ENCODE measurements at regions not wholly inside any gene's neighbourhood (a gene's known extent, or its start where the extent isn't known, plus 50 kb on each side); places are given as distances from the start of the nearest gene placed in this dataset.

DNA sequence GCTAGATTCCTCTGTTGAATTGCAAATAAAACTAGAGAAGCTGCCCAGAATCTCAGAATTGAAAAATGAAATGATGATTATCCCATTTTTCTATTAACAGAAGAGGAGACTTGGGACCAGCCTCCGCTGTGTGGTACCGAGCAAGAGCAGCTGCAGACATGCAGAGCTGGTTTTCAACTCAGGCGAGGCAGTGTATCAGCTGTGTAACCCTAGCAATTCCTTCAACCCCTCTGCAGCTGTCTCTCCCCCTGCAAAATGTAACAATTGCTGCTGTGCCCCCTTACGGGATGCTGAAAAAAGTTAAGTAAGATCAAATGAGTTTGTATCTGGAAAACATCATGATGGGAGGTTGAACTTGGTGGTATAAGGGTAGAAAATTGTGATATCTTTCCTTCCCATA lies 98.5 kb upstream of the C3orf80 start:
- H3K36me3 ChIP-seq = no peaks in the 10 kb centered on the region
- no peaks in the 10 kb centered on the region for H3K27me3 ChIP-seq
- no peaks in the 10 kb centered on the region for H3K4me1 ChIP-seq
- DNase-seq (ENCODE audit: extremely low spot score in 2 of 2) = no peak
- TF ChIP-seq, protein P1, sequence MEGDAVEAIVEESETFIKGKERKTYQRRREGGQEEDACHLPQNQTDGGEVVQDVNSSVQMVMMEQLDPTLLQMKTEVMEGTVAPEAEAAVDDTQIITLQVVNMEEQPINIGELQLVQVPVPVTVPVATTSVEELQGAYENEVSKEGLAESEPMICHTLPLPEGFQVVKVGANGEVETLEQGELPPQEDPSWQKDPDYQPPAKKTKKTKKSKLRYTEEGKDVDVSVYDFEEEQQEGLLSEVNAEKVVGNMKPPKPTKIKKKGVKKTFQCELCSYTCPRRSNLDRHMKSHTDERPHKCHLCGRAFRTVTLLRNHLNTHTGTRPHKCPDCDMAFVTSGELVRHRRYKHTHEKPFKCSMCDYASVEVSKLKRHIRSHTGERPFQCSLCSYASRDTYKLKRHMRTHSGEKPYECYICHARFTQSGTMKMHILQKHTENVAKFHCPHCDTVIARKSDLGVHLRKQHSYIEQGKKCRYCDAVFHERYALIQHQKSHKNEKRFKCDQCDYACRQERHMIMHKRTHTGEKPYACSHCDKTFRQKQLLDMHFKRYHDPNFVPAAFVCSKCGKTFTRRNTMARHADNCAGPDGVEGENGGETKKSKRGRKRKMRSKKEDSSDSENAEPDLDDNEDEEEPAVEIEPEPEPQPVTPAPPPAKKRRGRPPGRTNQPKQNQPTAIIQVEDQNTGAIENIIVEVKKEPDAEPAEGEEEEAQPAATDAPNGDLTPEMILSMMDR (IDR thresholded peaks at IDR 0.05) = no peak
- no peak for TF ChIP-seq POLR2AphosphoS5 (IDR thresholded peaks at IDR 0.05; ENCODE audit: insufficient read depth in 1 of 2, low read depth in 1 of 2)
- no peak for TF ChIP-seq POLR2A (IDR thresholded peaks at IDR 0.05)
- H3K27ac ChIP-seq = no peak overlapping the region
- no peak overlapping the region for H3K4me3 ChIP-seq
- intact Hi-C loops (cut with DNase I) = no loop called here
- H3K9me3 ChIP-seq = no peaks in the 10 kb centered on the region

DNA sequence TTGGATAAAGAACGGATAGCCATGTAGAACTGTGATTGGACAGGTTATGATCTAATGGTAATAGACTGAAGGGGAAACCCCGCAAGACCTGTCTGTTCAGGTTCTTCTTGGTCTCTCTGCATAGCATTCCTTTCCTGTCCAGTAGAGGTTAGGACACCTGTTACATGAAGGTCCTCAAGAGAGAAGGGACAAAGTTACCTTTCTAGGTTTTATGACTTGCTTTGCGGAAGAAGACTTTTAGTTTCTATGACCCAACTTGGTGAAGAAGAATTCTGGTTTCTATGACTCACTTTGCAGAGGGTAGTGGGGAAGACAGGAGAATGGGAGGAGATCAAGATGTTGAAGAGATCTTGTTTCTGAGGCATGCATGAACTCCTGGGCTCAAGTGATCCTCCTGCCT lies 97.9 kb upstream of the C3orf80 start:
- Histone ChIP-seq H3K4me3 (no peak overlapping the region), H3K27ac (no peak overlapping the region), H3K27me3 (no peaks in the 10 kb centered on the region), H3K9me3 (no peaks in the 10 kb centered on the region), H3K4me1 (no peaks in the 10 kb centered on the region), H3K36me3 (no peaks in the 10 kb centered on the region)
- DNase-seq (ENCODE audit: extremely low spot score in 2 of 2) = no peak
- TF ChIP-seq POLR2A (IDR thresholded peaks at IDR 0.05) = no peak
- TF ChIP-seq, protein P1 (IDR thresholded peaks at IDR 0.05) = no peak
- TF ChIP-seq POLR2AphosphoS5 (IDR thresholded peaks at IDR 0.05; ENCODE audit: insufficient read depth in 1 of 2, low read depth in 1 of 2) = no peak
- intact Hi-C loops (cut with DNase I) = no loop called here

DNA sequence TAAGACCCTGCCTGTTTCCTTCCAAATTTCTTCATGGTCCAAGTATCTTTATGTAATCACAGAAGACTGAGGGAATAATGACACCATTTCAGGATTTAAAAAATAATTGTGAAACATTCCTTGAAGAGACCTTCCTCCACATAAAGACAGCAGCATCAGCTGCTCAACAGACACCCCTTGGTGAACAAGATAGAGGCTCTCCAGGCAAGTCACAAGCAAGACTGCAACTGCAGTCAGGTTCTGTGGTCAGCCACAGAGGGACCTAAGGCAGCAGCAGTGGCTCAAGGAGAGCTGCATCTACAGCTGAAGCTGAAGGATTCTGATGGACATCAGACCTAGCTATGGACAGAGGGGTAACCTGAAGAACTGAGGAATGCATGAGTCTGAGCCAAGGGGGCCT lies 97.2 kb upstream of the C3orf80 start:
- H3K4me1 ChIP-seq = no peaks in the 10 kb centered on the region
- H3K9me3 ChIP-seq = no peaks in the 10 kb centered on the region
- H3K27me3 ChIP-seq = no peaks in the 10 kb centered on the region
- no peak for TF ChIP-seq POLR2A (IDR thresholded peaks at IDR 0.05)
- TF ChIP-seq POLR2AphosphoS5 (IDR thresholded peaks at IDR 0.05; ENCODE audit: insufficient read depth in 1 of 2, low read depth in 1 of 2) = no peak
- TF ChIP-seq, protein P1 (IDR thresholded peaks at IDR 0.05) = no peak
- no peaks in the 10 kb centered on the region for H3K36me3 ChIP-seq
- no peak overlapping the region for H3K27ac ChIP-seq
- DNase-seq (ENCODE audit: extremely low spot score in 2 of 2) = no peak
- H3K4me3 ChIP-seq = no peak overlapping the region
- intact Hi-C loops (cut with DNase I) = no loop called here

DNA sequence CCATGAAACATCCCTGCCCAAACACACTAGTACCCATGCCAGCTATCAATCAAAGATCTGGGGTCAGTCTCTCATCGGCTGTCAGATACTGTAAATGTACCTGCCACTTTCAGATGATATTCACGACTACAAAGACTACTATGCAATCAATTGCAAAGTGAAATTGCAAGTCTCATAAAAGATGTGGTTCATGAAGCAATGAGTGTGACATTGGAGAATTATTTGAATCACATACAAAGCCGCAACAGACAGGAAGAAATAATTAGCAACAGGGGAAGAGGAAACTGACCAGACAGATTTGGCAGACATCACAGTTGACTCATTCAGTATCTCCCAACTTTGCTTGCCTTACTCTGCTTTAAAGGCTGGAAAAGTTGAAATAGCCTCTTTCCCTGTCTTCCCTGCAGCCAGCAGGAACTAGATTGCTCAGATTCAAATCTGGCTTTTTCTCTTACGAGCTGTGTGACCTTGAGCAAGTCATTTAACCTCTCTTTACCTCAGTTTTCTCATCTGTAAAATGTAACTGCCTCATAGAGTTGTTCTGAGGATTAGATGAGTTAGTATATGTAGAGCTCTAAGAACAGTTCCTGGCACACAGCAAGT lies 95.7 kb upstream of the C3orf80 start:
- intact Hi-C loops (cut with DNase I) = no loop called here
- H3K36me3 ChIP-seq = no peaks in the 10 kb centered on the region
- H3K27me3 ChIP-seq = no peaks in the 10 kb centered on the region
- no peak for DNase-seq (ENCODE audit: extremely low spot score in 2 of 2)
- no peak overlapping the region for H3K27ac ChIP-seq
- no peak overlapping the region for H3K4me3 ChIP-seq
- TF ChIP-seq POLR2A (IDR thresholded peaks at IDR 0.05) (no peak), POLR2AphosphoS5 (IDR thresholded peaks at IDR 0.05; ENCODE audit: insufficient read depth in 1 of 2, low read depth in 1 of 2) (no peak)
- TF ChIP-seq, protein P1 (IDR thresholded peaks at IDR 0.05) = no peak
- H3K4me1 ChIP-seq = no peaks in the 10 kb centered on the region
- no peaks in the 10 kb centered on the region for H3K9me3 ChIP-seq

DNA sequence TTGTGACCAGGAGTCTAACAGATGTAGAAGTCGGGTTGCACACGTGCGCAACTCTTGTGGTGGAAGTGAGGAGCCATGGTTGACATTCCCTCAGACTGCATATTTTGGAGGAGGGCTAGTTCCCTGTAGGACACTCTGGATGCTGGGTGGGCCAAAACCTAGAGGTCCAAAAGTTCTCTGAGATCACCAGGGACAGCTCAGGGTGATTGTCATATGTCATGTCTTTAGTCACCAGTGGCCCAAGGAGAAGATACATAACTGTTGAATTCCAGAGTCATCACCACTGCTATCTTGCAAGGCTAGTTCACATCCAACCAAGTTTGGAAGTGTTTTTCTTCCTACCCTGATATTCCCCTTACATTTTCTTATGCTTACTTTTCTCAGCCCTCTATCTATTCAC lies 95.2 kb upstream of the C3orf80 start:
- no peaks in the 10 kb centered on the region for H3K9me3 ChIP-seq
- H3K27me3 ChIP-seq = no peaks in the 10 kb centered on the region
- no peak for DNase-seq (ENCODE audit: extremely low spot score in 2 of 2)
- no peaks in the 10 kb centered on the region for H3K4me1 ChIP-seq
- no peaks in the 10 kb centered on the region for H3K36me3 ChIP-seq
- TF ChIP-seq POLR2A (IDR thresholded peaks at IDR 0.05) = no peak
- TF ChIP-seq, protein P1 (IDR thresholded peaks at IDR 0.05) = no peak
- no peak for TF ChIP-seq POLR2AphosphoS5 (IDR thresholded peaks at IDR 0.05; ENCODE audit: insufficient read depth in 1 of 2, low read depth in 1 of 2)
- H3K27ac ChIP-seq = no peak overlapping the region
- intact Hi-C loops (cut with DNase I) = no loop called here
- no peak overlapping the region for H3K4me3 ChIP-seq
